Neural progenitor cell (in vitro differentiated cells): ENCODE measurements at regions not wholly inside any gene's neighbourhood (a gene's known extent, or its start where the extent isn't known, plus 50 kb on each side); places are given as distances from the start of the nearest gene placed in this dataset.

Experiments used
- EZH2 ChIP-seq: fragments of 200-600 bp; sonication (generic); IDR thresholded peaks from 2 replicates; pipeline ENCODE4 v1.6.1; 2017; ENCODE audit warnings: antibody characterized with exemption, mild to moderate bottlenecking, moderate library complexity
- EZH2phosphoT487 ChIP-seq: fragments of 200-600 bp; sonication (generic); IDR thresholded peaks from 2 replicates; pipeline ENCODE4 v1.6.1; 2017; ENCODE audit warnings: antibody characterized with exemption
- TF ChIP-seq, protein P1 (sequence below): fragments of 200-600 bp; sonication (generic); IDR thresholded peaks from 2 replicates; pipeline ENCODE4 v1.5.1; 2017; ENCODE audit warnings: antibody characterized with exemption, mild to moderate bottlenecking

DNA sequence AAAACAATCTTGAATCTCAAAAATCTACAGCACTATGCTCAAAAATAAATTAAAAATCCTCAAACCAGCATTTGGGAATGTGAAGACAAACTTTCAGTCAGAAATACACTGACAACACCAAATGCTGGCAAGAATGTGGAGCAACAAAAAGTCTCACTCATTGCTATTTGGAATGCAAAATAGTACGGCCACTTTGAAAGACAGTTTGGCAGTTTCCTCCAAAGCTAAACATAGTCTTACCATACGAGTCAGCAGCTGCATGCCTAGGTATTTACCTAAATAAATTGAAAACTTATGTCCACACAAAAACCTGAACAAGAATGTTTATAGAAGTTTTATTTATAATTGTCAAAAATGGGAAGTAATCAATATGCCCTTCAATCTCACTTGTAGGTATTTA is 904.2 kb upstream of the LRRC4C start:
- TF ChIP-seq, protein P1, sequence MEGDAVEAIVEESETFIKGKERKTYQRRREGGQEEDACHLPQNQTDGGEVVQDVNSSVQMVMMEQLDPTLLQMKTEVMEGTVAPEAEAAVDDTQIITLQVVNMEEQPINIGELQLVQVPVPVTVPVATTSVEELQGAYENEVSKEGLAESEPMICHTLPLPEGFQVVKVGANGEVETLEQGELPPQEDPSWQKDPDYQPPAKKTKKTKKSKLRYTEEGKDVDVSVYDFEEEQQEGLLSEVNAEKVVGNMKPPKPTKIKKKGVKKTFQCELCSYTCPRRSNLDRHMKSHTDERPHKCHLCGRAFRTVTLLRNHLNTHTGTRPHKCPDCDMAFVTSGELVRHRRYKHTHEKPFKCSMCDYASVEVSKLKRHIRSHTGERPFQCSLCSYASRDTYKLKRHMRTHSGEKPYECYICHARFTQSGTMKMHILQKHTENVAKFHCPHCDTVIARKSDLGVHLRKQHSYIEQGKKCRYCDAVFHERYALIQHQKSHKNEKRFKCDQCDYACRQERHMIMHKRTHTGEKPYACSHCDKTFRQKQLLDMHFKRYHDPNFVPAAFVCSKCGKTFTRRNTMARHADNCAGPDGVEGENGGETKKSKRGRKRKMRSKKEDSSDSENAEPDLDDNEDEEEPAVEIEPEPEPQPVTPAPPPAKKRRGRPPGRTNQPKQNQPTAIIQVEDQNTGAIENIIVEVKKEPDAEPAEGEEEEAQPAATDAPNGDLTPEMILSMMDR = no peak
- TF ChIP-seq EZH2phosphoT487 (no peak), EZH2 (no peak)
